Calu3 (cell line): ENCODE measurements at regions not wholly inside any gene's neighbourhood (a gene's known extent, or its start where the extent isn't known, plus 50 kb on each side); places are given as distances from the start of the nearest gene placed in this dataset.

ENCODE experiments used
- BruUV-seq: library from RNA; stranded (reverse); fragments of 400-500 nt; replicated peaks from 2 replicates; lab custom pipeline; 2021; lab: Mats Ljungman, UMichigan
- CTCF ChIA-PET: fragments of 300-600 bp; sonication (Branson Sonifier 250); formaldehyde crosslinking; loops from one replicate; lab custom pipeline; 2022; ENCODE audit warnings: antibody characterized with exemption; lab: Charles Lee
- DNase-seq: peaks from one replicate; pipeline ENCODE4 v3.0.0; 2022
- H3K27ac Mint-ChIP-seq: one replicate; pipeline ENCODE4 v1.8.0; 2022; ENCODE audit warnings: mixed read lengths; ENCODE audit not compliant: unreplicated experiment
- H3K27me3 Mint-ChIP-seq: one replicate; pipeline ENCODE4 v1.8.0; 2022; ENCODE audit warnings: mixed read lengths; ENCODE audit not compliant: unreplicated experiment
- H3K36me3 Mint-ChIP-seq: one replicate; pipeline ENCODE4 v1.8.0; 2022; ENCODE audit warnings: mild to moderate bottlenecking, moderate library complexity, mixed read lengths; ENCODE audit not compliant: insufficient read depth, unreplicated experiment
- H3K4me1 Mint-ChIP-seq: one replicate; pipeline ENCODE4 v1.8.0; 2022; ENCODE audit warnings: mild to moderate bottlenecking, low read depth, mixed read lengths; ENCODE audit not compliant: unreplicated experiment
- H3K4me3 Mint-ChIP-seq: one replicate; pipeline ENCODE4 v1.8.0; 2022; ENCODE audit warnings: mild to moderate bottlenecking, low read depth, moderate library complexity, mixed read lengths; ENCODE audit not compliant: unreplicated experiment
- H3K9me3 Mint-ChIP-seq: one replicate; pipeline ENCODE4 v1.8.0; 2022; ENCODE audit warnings: low read depth, mixed read lengths; ENCODE audit not compliant: unreplicated experiment
- intact Hi-C: fragments of 100-400 bp; cut with micrococcal nuclease; formaldehyde crosslinking; loops from one replicate; pipeline ENCODE4 v1.10.0; 2022; ENCODE audit not compliant: unreplicated experiment
- TF ChIP-seq, protein P1 (sequence below): fragments of 200-600 bp; IDR thresholded peaks from one replicate; pipeline ENCODE4 v1.8.0; 2022; ENCODE audit warnings: antibody characterized with exemption; ENCODE audit not compliant: unreplicated experiment

DNA sequence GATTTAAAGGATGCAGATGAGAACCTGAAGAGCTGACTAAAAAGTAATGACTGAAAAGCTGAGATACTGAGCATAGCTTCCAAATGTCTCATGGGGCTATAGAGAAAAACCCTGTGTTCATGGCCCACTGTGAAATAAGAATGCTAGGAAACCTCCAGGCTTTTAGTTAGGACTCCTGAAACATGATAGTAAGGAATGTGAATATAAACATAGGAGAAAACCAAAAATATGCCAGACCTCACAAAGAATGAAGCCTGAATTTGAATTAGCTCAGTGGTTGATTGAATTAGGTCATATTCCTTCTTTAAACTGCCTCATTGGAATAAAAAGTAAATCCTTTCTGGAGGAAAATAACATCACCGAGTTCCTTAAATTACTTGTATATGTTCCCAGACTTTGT, 194.5 kb upstream of the NXPH2 start:
- Mint-ChIP-seq H3K36me3 (no peaks in the 10 kb centered on the region), H3K27me3 (no peaks in the 10 kb centered on the region), H3K27ac (no peak overlapping the region), H3K4me3 (no peak overlapping the region), H3K4me1 (no peaks in the 10 kb centered on the region), H3K9me3 (peaks cover 3% of the 10 kb centered on the region)
- intact Hi-C loops = no loop called here
- CTCF ChIA-PET = no interaction called here
- no peak for DNase-seq
- TF ChIP-seq, protein P1, sequence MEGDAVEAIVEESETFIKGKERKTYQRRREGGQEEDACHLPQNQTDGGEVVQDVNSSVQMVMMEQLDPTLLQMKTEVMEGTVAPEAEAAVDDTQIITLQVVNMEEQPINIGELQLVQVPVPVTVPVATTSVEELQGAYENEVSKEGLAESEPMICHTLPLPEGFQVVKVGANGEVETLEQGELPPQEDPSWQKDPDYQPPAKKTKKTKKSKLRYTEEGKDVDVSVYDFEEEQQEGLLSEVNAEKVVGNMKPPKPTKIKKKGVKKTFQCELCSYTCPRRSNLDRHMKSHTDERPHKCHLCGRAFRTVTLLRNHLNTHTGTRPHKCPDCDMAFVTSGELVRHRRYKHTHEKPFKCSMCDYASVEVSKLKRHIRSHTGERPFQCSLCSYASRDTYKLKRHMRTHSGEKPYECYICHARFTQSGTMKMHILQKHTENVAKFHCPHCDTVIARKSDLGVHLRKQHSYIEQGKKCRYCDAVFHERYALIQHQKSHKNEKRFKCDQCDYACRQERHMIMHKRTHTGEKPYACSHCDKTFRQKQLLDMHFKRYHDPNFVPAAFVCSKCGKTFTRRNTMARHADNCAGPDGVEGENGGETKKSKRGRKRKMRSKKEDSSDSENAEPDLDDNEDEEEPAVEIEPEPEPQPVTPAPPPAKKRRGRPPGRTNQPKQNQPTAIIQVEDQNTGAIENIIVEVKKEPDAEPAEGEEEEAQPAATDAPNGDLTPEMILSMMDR = no peak
- no TSS peak for BruUV-seq

DNA sequence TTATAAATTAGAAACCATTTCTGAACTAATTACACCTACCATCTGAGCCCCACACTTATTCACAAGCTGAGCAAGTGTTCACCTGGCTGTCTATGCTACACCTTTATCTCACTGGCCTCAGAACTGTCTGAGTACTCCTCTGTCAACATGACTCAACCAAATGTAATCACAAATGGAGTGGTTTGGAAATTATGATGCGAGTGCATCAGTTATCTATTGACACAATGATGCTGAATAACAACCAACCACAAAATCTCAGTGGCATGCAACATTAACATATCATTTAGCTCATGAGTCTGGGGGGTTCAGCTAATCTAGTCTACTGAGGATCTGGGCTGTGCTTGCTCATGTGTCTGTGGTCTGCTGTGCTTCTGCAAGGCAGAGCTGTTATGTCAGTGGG, 184.2 kb upstream of the NXPH2 start:
- intact Hi-C loops = no loop called here
- TF ChIP-seq, protein P1 = no peak
- Mint-ChIP-seq H3K9me3 (peaks cover 3% of the 10 kb centered on the region), H3K27ac (no peak overlapping the region), H3K4me1 (peaks cover 7% of the 10 kb centered on the region), H3K4me3 (no peak overlapping the region), H3K36me3 (no peaks in the 10 kb centered on the region), H3K27me3 (no peaks in the 10 kb centered on the region)
- no peak for DNase-seq
- no TSS peak for BruUV-seq
- CTCF ChIA-PET = no interaction called here

DNA sequence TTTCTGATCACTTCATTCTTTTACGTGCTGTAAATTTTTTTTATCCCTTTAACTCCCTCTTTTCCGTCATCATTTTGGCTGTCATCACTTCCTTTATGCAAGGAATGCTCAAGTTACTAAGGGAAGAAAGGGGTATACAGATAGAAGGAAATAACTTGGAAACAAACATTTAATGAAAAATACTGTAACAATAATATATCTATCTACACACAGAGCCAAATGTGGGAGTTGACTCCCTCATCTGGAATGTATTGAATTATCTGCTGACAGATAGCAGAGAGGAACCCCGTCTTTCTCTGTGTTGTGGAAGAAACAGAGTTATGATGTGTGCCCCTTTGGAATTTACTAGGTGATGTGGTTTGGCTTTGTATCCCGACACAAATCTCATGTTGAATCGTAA, 182.5 kb upstream of the NXPH2 start:
- H3K27me3 Mint-ChIP-seq = no peaks in the 10 kb centered on the region
- no TSS peak for BruUV-seq
- peaks cover 6% of the 10 kb centered on the region for H3K9me3 Mint-ChIP-seq

DNA sequence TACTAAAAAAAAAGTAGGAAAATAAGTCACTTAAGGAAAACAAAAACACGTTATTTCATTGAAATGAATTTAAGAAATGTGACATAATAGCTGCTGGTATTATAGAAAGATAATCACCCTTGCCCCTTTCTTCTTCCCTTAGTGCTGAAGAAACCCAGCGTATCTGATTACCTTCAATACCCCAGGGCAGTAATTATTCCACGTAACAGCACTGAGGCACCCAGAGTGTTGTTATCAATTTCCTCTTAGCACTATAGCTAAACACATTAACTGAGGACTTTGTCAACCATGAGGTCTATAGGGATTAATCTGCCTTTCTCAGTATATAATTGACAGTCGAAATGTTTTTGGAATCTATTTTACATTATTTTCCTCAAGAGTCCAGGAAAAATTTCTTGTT, 180.0 kb upstream of the NXPH2 start:
- no peaks in the 10 kb centered on the region for H3K27me3 Mint-ChIP-seq
- peaks cover 5% of the 10 kb centered on the region for H3K9me3 Mint-ChIP-seq

More for the DNA sequence above, 182.5 kb upstream of the NXPH2 start:
- Mint-ChIP-seq H3K36me3 (no peaks in the 10 kb centered on the region), H3K4me3 (no peak overlapping the region), H3K27ac (no peak overlapping the region), H3K4me1 (peaks cover 7% of the 10 kb centered on the region)
- DNase-seq = no peak
- CTCF ChIA-PET = no interaction called here
- TF ChIP-seq, protein P1 = no peak
- intact Hi-C loops = no loop called here

More for the DNA sequence above, 180.0 kb upstream of the NXPH2 start:
- CTCF ChIA-PET = no interaction called here
- BruUV-seq = no TSS peak
- no peak for DNase-seq
- no peak overlapping the region for H3K4me3 Mint-ChIP-seq
- no peak overlapping the region for H3K27ac Mint-ChIP-seq
- no peaks in the 10 kb centered on the region for H3K36me3 Mint-ChIP-seq
- intact Hi-C loops = no loop called here
- TF ChIP-seq, protein P1 = no peak
- peaks cover 7% of the 10 kb centered on the region for H3K4me1 Mint-ChIP-seq
